CD4-positive, alpha-beta T cell (primary cell): ENCODE measurements at regions not wholly inside any gene's neighbourhood (a gene's known extent, or its start where the extent isn't known, plus 50 kb on each side); places are given as distances from the start of the nearest gene placed in this dataset.
"Not testable (repeated sequence)": the region's sequence is repeated elsewhere in the genome, so short reads cannot be mapped to it uniquely, and the experiment has no call there.

Experiments used
- ATAC-seq: fragments of 200-7000 bp; cut with Tn5 transposase; one replicate; pipeline ENCODE4 v1.10.0; 2022; ENCODE audit warnings: mild to moderate bottlenecking; ENCODE audit not compliant: poor library complexity
- CTCF ChIA-PET: fragments of 350-600 bp; sonication (Branson Sonifier 250); formaldehyde crosslinking; loops from one replicate; lab custom pipeline; 2021; ENCODE audit warnings: antibody characterized with exemption, inconsistent platforms; lab: Charles Lee
- POLR2A ChIA-PET: fragments of 350-600 bp; sonication (Branson Sonifier 250); formaldehyde crosslinking; loops from one replicate; lab custom pipeline; 2021; ENCODE audit warnings: antibody characterized with exemption, inconsistent platforms; lab: Charles Lee
- DNase-seq, 14 experiments: peaks; one replicate each; pipeline ENCODE4 v3.0.0-alpha.2; 2013 to 2020; ENCODE audit warnings: mixed read lengths in 2 of 14
- H3K27ac ChIP-seq, 2 donors: one replicate each; pipeline versions ENCODE4 v1.5.1 to v1.7.0; 2013; ENCODE audit warnings: low read length in 2 of 2, low read depth in 1 of 2, mild to moderate bottlenecking in 1 of 2
- H3K27me3 ChIP-seq, 2 experiments: 1 replicate in 1 of 2; 2 replicates in 1 of 2; pipeline versions ENCODE4 v1.6.1 to v1.7.0; 2013; ENCODE audit warnings: low read length in 2 of 2, control low read depth in 1 of 2, mild to moderate bottlenecking in 1 of 2, moderate library complexity in 1 of 2; ENCODE audit not compliant: insufficient read depth in 2 of 2, control insufficient read depth in 1 of 2
- H3K36me3 ChIP-seq: one replicate; pipeline ENCODE4 v1.6.1; 2013; ENCODE audit warnings: low read length, control low read depth; ENCODE audit not compliant: insufficient read depth
- H3K4me1 ChIP-seq: one replicate; pipeline ENCODE4 v1.6.1; 2013; ENCODE audit warnings: low read length, control low read depth; ENCODE audit not compliant: insufficient read depth
- H3K4me3 ChIP-seq: one replicate; pipeline ENCODE4 v1.5.1; 2013; ENCODE audit warnings: mild to moderate bottlenecking, low read length, moderate library complexity
- H3K9me3 ChIP-seq, 2 experiments: 1 replicate in 1 of 2; 2 replicates in 1 of 2; pipeline versions ENCODE4 v1.6.1 to v1.7.0; 2013; ENCODE audit warnings: low read length in 2 of 2, mild to moderate bottlenecking in 2 of 2, control low read depth in 1 of 2, moderate library complexity in 1 of 2; ENCODE audit not compliant: control insufficient read depth in 1 of 2, insufficient read depth in 1 of 2
- H3K27ac Mint-ChIP-seq: one replicate; pipeline ENCODE4 v1.8.0; 2020; ENCODE audit warnings: mixed read lengths
- H3K27me3 Mint-ChIP-seq: one replicate; pipeline ENCODE4 v1.8.0; 2021; ENCODE audit warnings: mixed read lengths
- H3K36me3 Mint-ChIP-seq: one replicate; pipeline ENCODE4 v1.8.0; 2021; ENCODE audit warnings: low read depth, mixed read lengths
- H3K4me1 Mint-ChIP-seq: one replicate; pipeline ENCODE4 v1.8.0; 2021; ENCODE audit warnings: low read depth, mixed read lengths
- H3K4me3 Mint-ChIP-seq: one replicate; pipeline ENCODE4 v1.8.0; 2020; ENCODE audit warnings: mild to moderate bottlenecking, mixed read lengths
- H3K9me3 Mint-ChIP-seq: one replicate; pipeline ENCODE4 v1.8.0; 2020; ENCODE audit warnings: mixed read lengths
- CTCF ChIP-seq: fragments of 200-600 bp; IDR thresholded peaks from one replicate; pipeline ENCODE4 v1.8.0; 2022; ENCODE audit warnings: antibody characterized with exemption, mild to moderate bottlenecking
- intact Hi-C, 2 experiments: fragments of 100-400 bp; cut with DNase I in 1 of 2; cut with micrococcal nuclease in 1 of 2; formaldehyde crosslinking; loops; one replicate each; pipeline versions ENCODE4 v1.15.1 to v1.9.0; 2023 to 2025; cut with DNase I, micrococcal nuclease

GRCh38 chr2:105537920-105538319 is 139.1 kb upstream of the FHL2 start:
- Histone ChIP-seq H3K9me3 (no peaks in the 10 kb centered on the region), H3K4me3 (no peak overlapping the region), H3K27ac (no peak overlapping the region), H3K36me3 (no peaks in the 10 kb centered on the region), H3K4me1 (no peaks in the 10 kb centered on the region), H3K27me3 (no peaks in the 10 kb centered on the region)
- H3K4me3 Mint-ChIP-seq: no peak overlapping the region
- no peak for DNase-seq
- H3K27ac Mint-ChIP-seq: no peak overlapping the region
- H3K9me3 Mint-ChIP-seq: no peaks in the 10 kb centered on the region
- POLR2A ChIA-PET: interaction anchor here (0.7 kb wide), 2 partner anchors 8 to 549 kb away, joined by 3 read pairs; no protein-coding TSS in a partner anchor
- CTCF ChIA-PET: no interaction called here
- TF ChIP-seq CTCF: no peak
- intact Hi-C loops: no loop called here
- no peaks in the 10 kb centered on the region for H3K4me1 Mint-ChIP-seq
- H3K36me3 Mint-ChIP-seq: no peaks in the 10 kb centered on the region
- no peak for ATAC-seq
- H3K27me3 Mint-ChIP-seq: peaks cover 9% of the 10 kb centered on the region

GRCh38 chr2:105537466-105537865 is 138.6 kb upstream of the FHL2 start:
- no peak for TF ChIP-seq CTCF
- Histone ChIP-seq H3K4me3 (no peak overlapping the region), H3K4me1 (no peaks in the 10 kb centered on the region), H3K27ac (no peak overlapping the region), H3K36me3 (no peaks in the 10 kb centered on the region), H3K9me3 (no peaks in the 10 kb centered on the region), H3K27me3 (no peaks in the 10 kb centered on the region)
- H3K4me1 Mint-ChIP-seq: no peaks in the 10 kb centered on the region
- ATAC-seq: no peak
- no peak for DNase-seq
- CTCF ChIA-PET: no interaction called here
- no peak overlapping the region for H3K27ac Mint-ChIP-seq
- no peaks in the 10 kb centered on the region for H3K9me3 Mint-ChIP-seq
- no peaks in the 10 kb centered on the region for H3K36me3 Mint-ChIP-seq
- intact Hi-C loops: no loop called here
- H3K4me3 Mint-ChIP-seq: no peak overlapping the region
- POLR2A ChIA-PET: interaction anchor here (0.7 kb wide), 2 partner anchors 8 to 549 kb away, joined by 3 read pairs; no protein-coding TSS in a partner anchor
- peaks cover 9% of the 10 kb centered on the region for H3K27me3 Mint-ChIP-seq

- TF ChIP-seq CTCF: no peak
- Histone ChIP-seq H3K27me3 (no peaks in the 10 kb centered on the region), H3K36me3 (no peaks in the 10 kb centered on the region), H3K4me1 (no peaks in the 10 kb centered on the region), H3K27ac (no peak overlapping the region), H3K4me3 (no peak overlapping the region), H3K9me3 (no peaks in the 10 kb centered on the region)
- Mint-ChIP-seq H3K9me3 (no peaks in the 10 kb centered on the region), H3K4me3 (no peak overlapping the region), H3K27ac (no peak overlapping the region), H3K36me3 (no peaks in the 10 kb centered on the region), H3K4me1 (no peaks in the 10 kb centered on the region), H3K27me3 (peaks cover 9% of the 10 kb centered on the region)
- intact Hi-C loops: no loop called here
- ATAC-seq: no peak
- ChIA-PET CTCF (no interaction called here), POLR2A (no interaction called here)
- DNase-seq: no peak
Observed at GRCh38 chr2:105536175-105536574, 137.3 kb upstream of the FHL2 start.

- H3K27ac ChIP-seq, CTCF ChIA-PET, H3K36me3 Mint-ChIP-seq, ATAC-seq, POLR2A ChIA-PET, H3K27ac Mint-ChIP-seq, H3K4me3 ChIP-seq, H3K27me3 ChIP-seq, H3K9me3 ChIP-seq, DNase-seq, H3K27me3 Mint-ChIP-seq, H3K4me1 ChIP-seq, H3K4me3 Mint-ChIP-seq, H3K36me3 ChIP-seq, H3K4me1 Mint-ChIP-seq, H3K9me3 Mint-ChIP-seq: not testable (repeated sequence)
- intact Hi-C loops: loop anchor here in 1 of 2 experiments (10.0 kb wide), 1 partner anchor 244 kb away; no protein-coding TSS in a partner anchor
Observed at GRCh38 chr2:105529258-105529657, 130.4 kb upstream of the FHL2 start.
